IPS DF 6.9 (cell line): ENCODE measurements at regions not wholly inside any gene's neighbourhood (a gene's known extent, or its start where the extent isn't known, plus 50 kb on each side); places are given as distances from the start of the nearest gene placed in this dataset.

Experiments
- DNase-seq: peaks from one replicate; pipeline ENCODE4 v3.0.0-alpha.2; 2013; ENCODE audit warnings: low read depth, low spot score
- H3K27ac ChIP-seq: one replicate; pipeline ENCODE4 v1.5.1; 2013; ENCODE audit warnings: low read length, control low read depth
- H3K27me3 ChIP-seq: 2 replicates; pipeline ENCODE4 v1.6.1; 2013; ENCODE audit warnings: mild to moderate bottlenecking, low read length; ENCODE audit not compliant: control insufficient read depth, insufficient read depth
- H3K36me3 ChIP-seq: 2 replicates; pipeline ENCODE4 v1.6.1; 2013; ENCODE audit warnings: low read length; ENCODE audit not compliant: control insufficient read depth, insufficient read depth
- H3K4me1 ChIP-seq: 2 replicates; pipeline ENCODE4 v1.6.1; 2013; ENCODE audit warnings: low read length; ENCODE audit not compliant: control insufficient read depth, insufficient read depth
- H3K4me3 ChIP-seq: 2 replicates; pipeline ENCODE4 v1.5.1; 2013; ENCODE audit warnings: mild to moderate bottlenecking, low read length
- H3K9me3 ChIP-seq: 2 replicates; pipeline ENCODE4 v1.6.1; 2013; ENCODE audit warnings: low read length, inconsistent platforms; ENCODE audit not compliant: control insufficient read depth, insufficient read depth
- WGBS: extraction: QIAGEN DNeasy Blood & Tissue Kit; methylation state at CpG from one replicate; pipeline ENCODE4 v1.1.7; 2013; ENCODE audit warnings: mixed read lengths, missing lambda C conversion rate; ENCODE audit not compliant: insufficient read length, insufficient coverage; 5-methylcytosine and 5-hydroxymethylcytosine counted together

DNA sequence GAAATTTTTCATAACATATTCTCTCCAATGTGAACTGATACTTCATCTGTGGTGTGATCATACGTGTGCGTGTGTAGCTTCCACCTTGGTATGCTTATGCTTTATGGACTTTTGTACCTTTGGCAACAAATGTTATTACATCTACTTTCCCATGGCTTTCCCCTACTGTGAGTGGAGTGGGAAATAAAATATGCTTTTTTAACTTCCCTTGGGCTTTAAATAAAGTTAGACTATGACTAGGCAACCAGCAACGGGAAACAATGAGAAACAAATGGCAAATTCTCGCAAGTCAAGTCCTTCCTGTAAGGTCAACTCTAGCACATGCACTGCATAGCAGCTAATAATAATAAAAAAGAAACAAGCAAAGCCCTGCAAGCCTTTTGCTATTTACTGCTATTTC is 205.0 kb upstream of the PDE5A start:
- no peaks in the 10 kb centered on the region for H3K9me3 ChIP-seq
- no peaks in the 10 kb centered on the region for H3K27me3 ChIP-seq
- no peak overlapping the region for H3K4me3 ChIP-seq
- DNase-seq = no peak
- no peaks in the 10 kb centered on the region for H3K36me3 ChIP-seq
- no CpG with 5 or more reads among the region's 4 CpGs for WGBS
- no peak overlapping the region for H3K27ac ChIP-seq
- no peaks in the 10 kb centered on the region for H3K4me1 ChIP-seq

DNA sequence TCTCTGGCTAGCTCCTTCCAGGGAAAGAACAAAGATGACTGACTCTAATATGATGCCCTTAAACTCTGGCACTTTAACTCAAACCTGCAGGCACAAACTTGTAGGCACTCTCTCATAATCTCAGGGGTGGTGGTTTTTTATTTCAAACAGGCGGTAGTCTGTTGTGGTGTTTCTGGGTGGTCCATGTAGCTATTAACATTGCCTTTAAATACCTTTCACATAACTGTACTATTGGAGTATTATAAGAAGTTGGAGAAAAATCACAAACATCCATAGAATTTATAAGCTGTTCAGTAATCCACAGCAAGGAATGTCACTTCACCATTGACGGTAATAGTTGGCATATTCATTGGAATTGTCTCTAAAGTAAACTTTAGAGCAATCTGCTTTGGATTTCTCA is 204.2 kb upstream of the PDE5A start:
- Histone ChIP-seq H3K36me3 (no peaks in the 10 kb centered on the region), H3K4me1 (no peaks in the 10 kb centered on the region), H3K9me3 (no peaks in the 10 kb centered on the region), H3K27me3 (no peaks in the 10 kb centered on the region), H3K27ac (no peak overlapping the region), H3K4me3 (no peak overlapping the region)
- DNase-seq = no peak
- WGBS = no CpG with 5 or more reads among the region's 2 CpGs

DNA sequence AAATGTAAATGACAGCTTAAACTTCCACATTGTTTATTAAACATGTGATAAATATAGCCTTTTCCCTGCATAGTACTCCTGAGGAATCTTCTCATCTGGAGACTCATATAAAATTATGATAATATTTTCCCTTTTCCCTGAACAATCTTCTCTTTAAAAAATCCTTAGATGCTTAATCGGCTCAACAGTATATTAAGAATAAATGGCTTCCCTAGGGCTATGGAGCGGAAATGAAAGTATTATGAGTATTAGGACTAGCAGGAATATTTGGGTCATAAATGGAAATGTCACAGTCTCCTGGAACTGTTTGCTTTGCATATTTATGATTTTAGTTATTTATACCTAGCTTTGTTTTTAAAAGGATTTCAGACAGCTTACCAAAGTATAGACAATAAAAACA is 200.7 kb upstream of the PDE5A start:
- WGBS = no CpG with 5 or more reads among the region's 2 CpGs
- DNase-seq = no peak
- Histone ChIP-seq H3K27ac (no peak overlapping the region), H3K4me1 (no peaks in the 10 kb centered on the region), H3K4me3 (no peak overlapping the region), H3K36me3 (no peaks in the 10 kb centered on the region), H3K27me3 (no peaks in the 10 kb centered on the region), H3K9me3 (no peaks in the 10 kb centered on the region)

DNA sequence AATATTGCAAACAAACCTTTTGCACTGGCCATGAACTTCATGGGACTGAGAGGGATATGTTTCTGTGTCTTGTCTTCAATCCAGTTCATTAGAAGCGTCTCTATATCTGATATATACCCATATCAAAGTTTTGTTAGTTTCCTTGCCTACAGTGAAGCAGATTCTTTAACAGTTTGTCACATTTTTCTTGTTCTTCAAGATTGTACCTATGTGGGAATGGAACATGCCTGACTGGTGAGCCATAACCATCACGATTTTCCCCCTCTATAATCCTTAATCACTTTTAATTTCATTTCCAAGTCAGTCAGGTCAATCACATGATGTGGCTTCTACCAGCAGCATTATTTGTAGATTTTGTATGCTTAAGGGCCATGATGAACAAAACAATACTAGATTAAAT is 197.1 kb upstream of the PDE5A start:
- Histone ChIP-seq H3K27me3 (no peaks in the 10 kb centered on the region), H3K9me3 (no peaks in the 10 kb centered on the region), H3K4me3 (no peak overlapping the region), H3K36me3 (no peaks in the 10 kb centered on the region), H3K27ac (no peak overlapping the region), H3K4me1 (no peaks in the 10 kb centered on the region)
- no peak for DNase-seq
- WGBS = no CpG with 5 or more reads among the region's 2 CpGs

DNA sequence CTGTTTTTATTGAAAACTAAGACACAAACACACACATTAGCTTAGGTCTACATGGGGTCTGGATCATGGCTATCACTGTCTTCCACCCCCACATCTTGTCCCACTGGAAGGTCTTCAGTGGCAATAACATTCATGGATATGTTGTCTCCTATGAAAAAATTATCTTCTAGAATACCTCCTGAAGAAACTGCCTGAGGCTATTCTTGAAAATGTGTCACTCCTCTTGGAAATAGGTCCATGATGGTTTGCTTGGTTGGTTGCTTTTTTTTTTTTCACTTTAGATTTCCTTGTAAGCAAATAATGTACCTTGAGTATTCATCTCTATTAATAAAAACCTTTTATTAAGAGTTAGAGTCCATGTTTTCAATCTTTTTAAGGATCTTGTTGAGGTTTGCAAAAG is 195.3 kb upstream of the PDE5A start:
- no peak overlapping the region for H3K4me3 ChIP-seq
- H3K9me3 ChIP-seq = no peaks in the 10 kb centered on the region
- no peaks in the 10 kb centered on the region for H3K4me1 ChIP-seq
- no peak overlapping the region for H3K27ac ChIP-seq
- no peaks in the 10 kb centered on the region for H3K36me3 ChIP-seq
- no peaks in the 10 kb centered on the region for H3K27me3 ChIP-seq
- DNase-seq = no peak

DNA sequence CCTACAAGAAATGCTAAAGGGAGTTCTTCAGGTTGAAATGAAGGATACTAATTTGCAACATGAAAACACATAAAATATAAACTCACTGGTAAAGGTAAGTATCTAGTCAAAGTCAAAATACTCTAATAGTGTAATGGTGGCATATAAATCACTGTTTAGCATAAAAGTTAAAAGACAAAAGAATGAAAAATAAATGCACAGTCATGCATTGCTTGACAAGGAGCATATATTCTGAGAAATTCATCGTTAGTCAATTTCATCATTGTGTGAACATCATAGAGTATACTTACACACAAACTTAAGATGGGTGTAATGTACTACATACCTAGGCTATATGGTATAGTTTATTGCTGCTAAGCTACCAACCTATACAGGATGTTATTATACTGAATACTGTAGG is 194.4 kb upstream of the PDE5A start:
- H3K36me3 ChIP-seq = no peaks in the 10 kb centered on the region
- no CpG with 5 or more reads among the region's 1 CpG for WGBS
- no peaks in the 10 kb centered on the region for H3K4me1 ChIP-seq
- H3K9me3 ChIP-seq = no peaks in the 10 kb centered on the region
- no peaks in the 10 kb centered on the region for H3K27me3 ChIP-seq
- DNase-seq = no peak
- H3K4me3 ChIP-seq = no peak overlapping the region
- H3K27ac ChIP-seq = no peak overlapping the region

DNA sequence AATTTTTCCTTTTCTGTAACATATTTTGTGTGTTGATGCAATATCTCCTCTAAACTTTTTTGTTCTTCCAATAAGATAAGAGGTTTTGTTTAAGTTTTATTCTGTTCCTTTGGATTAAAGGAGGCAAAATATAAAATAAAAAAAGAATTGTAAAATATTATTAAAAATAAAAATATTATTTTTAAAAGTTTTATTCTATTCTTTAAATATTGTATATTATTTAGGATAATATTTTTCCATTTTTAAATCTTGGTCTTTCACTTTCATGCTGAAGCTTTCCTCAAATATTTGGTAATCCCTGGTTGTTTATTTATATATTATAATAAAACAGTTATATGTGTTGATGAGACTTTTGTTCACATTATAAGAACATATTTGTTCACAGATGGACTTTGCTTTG is 187.9 kb upstream of the PDE5A start:
- H3K4me3 ChIP-seq = no peak overlapping the region
- no peaks in the 10 kb centered on the region for H3K36me3 ChIP-seq
- no peaks in the 10 kb centered on the region for H3K27me3 ChIP-seq
- no peak for DNase-seq
- no peak overlapping the region for H3K27ac ChIP-seq
- no peaks in the 10 kb centered on the region for H3K4me1 ChIP-seq
- H3K9me3 ChIP-seq = no peaks in the 10 kb centered on the region

DNA sequence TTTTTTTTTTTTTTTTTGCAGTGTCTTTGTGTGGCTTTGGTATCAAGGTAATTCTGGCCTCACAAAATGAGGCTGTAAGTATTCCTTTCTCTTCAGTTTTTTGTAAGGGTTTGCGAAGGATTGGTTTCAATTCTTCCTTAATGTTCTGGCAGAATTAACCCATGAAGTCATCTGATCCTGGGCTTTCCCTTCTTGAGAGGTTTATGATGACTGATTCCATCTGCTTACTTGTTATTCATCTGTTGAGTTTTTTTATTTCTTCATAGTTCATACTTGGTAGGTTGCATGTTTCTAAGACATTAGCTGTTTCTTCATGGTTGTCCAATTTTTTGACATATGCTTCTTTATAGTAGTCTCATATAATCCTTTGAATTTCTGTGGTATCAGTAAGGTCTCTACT is 181.4 kb upstream of the PDE5A start:
- whole genome bisulfite sequencing = no CpG with 5 or more reads among the region's 1 CpG
- no peak for DNase-seq
- no peaks in the 10 kb centered on the region for H3K4me1 ChIP-seq
- H3K9me3 ChIP-seq = no peaks in the 10 kb centered on the region
- no peaks in the 10 kb centered on the region for H3K27me3 ChIP-seq
- H3K4me3 ChIP-seq = no peak overlapping the region
- no peaks in the 10 kb centered on the region for H3K36me3 ChIP-seq
- H3K27ac ChIP-seq = no peak overlapping the region

DNA sequence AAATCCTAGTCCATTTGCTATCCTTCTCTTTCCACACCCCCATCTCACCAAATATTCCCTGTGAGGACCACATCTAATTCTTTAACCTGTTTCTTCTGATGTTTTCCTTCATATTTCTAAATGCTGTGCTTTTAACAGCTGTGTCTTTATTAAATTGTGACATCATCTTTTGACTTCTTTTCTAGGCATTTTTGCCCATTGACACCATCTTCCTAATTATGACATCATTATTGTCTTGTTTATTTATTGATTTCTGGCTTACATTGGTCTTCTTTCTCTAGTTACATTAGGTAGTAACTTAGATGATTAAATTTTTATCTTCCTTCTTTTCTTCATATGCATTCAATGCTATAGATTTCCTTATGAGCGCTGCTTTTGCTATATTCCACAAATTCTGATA is 175.8 kb upstream of the PDE5A start:
- H3K27me3 ChIP-seq = no peaks in the 10 kb centered on the region
- WGBS = no CpG with 5 or more reads among the region's 1 CpG
- no peaks in the 10 kb centered on the region for H3K9me3 ChIP-seq
- no peaks in the 10 kb centered on the region for H3K4me1 ChIP-seq
- DNase-seq = no peak
- no peak overlapping the region for H3K4me3 ChIP-seq
- no peaks in the 10 kb centered on the region for H3K36me3 ChIP-seq
- no peak overlapping the region for H3K27ac ChIP-seq

DNA sequence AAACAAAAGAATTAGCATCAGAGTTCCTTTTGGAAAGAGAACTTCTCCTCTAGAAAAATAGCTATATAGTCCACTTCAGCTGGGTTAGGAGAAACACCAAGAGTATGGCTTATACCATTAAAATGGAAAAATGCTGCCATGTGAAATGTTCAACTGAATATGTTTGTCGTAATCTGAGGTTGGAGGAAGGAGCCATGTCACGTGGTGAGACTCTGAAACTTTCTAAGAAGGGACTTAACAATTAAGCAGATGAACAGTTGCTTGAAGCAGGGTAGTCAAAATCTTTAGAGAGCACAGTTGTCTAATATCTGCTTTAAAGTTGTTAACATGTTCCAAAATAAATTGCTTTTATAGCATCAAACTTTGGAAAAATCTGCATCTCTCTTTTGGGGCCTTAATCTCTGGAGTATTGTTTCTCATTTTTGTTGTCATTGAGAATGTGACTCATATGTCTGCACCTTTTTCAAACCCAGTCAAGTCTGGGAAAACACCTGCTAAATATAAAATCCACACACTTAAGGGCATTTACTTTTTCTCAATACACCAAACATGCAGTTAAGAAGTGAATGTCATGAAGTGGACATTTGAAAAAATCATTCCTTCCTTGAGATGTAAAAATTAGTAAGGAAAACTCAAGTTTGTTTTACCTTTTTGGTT is 168.8 kb upstream of the PDE5A start:
- no CpG with 5 or more reads among the region's 2 CpGs for WGBS
- Histone ChIP-seq H3K9me3 (no peaks in the 10 kb centered on the region), H3K4me3 (no peak overlapping the region), H3K4me1 (no peaks in the 10 kb centered on the region), H3K27me3 (no peaks in the 10 kb centered on the region), H3K27ac (no peak overlapping the region), H3K36me3 (no peaks in the 10 kb centered on the region)
- no peak for DNase-seq

DNA sequence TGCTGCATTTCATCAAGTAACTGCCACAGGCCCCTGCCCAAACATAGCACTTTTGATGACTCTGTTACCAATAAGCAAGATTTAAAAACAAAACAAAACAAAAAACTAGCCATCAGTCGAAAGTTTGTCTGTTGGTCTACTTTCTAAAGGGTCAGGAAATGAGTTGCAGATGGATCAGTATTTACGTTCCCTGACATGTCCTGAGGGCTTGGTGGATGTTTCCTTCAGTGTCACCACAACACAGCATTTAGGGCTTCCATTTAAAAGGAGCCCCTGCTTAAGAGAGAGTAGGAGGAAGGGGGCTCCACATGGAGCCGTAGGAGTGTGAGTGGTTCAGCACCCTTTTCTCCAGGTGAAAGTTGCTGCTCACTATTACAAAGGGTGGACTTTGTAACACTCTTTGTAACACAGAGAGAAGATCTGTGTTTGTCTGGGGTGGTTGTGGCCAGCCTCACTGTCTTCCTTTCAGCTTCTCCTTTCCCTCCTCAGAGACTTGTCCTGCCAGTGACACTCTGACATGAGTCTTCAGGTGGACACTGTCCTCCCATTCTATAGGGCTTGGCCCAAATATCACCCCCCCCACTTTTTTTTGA is 167.5 kb upstream of the PDE5A start:
- Histone ChIP-seq H3K36me3 (no peaks in the 10 kb centered on the region), H3K27ac (no peak overlapping the region), H3K4me3 (no peak overlapping the region), H3K9me3 (no peaks in the 10 kb centered on the region), H3K4me1 (no peaks in the 10 kb centered on the region), H3K27me3 (no peaks in the 10 kb centered on the region)
- no peak for DNase-seq
- no CpG with 5 or more reads among the region's 3 CpGs for WGBS
